ENCODE measurements at regions not wholly inside any gene's neighbourhood (a gene's known extent, or its start where the extent isn't known, plus 50 kb on each side); places are given as distances from the start of the nearest gene placed in this dataset.

- DNase-seq (ENCODE audit: low read depth), result no peak
Measured at GRCh38 chr18:7288544-7288943, 57.7 kb downstream of the LRRC30 start.

DNA sequence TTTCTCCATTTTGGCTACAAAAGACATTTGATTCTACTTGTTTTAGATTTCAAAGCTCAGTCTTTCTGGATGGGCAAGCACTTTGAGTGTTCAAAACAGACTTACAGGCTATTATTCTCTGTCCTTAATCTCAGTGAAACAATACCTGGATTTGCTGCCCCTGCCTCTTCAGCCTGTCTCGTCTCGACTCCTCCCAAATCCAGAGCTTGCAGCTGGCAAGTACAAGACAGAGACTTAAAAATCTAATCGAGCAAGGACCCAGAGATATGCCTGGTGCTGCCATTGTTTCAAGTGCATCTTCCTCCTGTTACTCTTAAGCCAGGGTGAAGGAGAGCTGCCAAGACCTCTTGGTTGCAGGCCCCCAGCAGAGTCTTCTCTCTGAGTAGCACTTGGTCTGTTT lies 59.2 kb downstream of the LRRC30 start:
- DNase-seq (ENCODE audit: low read depth), result no peak

- DNase-seq (ENCODE audit: low read depth), result no peak
Measured at GRCh38 chr18:7291046-7291445, 60.2 kb downstream of the LRRC30 start.

DNA sequence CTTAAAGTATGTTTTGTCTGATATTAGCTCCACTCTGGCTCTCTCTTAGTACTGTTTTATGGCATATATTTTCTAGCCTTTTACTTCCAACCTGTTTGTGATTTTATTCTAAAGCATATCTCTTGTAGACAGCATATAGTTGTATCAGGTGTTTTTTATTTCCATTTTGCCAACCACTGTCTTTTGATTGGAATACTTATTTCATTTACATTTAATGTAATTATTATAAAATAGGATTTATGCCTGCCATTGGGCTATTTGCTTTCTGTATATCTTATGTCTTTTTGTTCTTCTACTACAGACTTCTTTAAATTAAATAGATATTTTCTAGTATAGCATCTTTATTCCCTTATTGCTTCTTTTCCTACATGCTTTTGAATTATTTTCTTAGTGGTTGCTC lies 67.3 kb downstream of the LRRC30 start:
- DNase-seq (ENCODE audit: low read depth), result no peak

GRCh38 chr18:7301094-7301493 lies 70.2 kb downstream of the LRRC30 start:
- DNase-seq (ENCODE audit: low read depth), result no peak

DNA sequence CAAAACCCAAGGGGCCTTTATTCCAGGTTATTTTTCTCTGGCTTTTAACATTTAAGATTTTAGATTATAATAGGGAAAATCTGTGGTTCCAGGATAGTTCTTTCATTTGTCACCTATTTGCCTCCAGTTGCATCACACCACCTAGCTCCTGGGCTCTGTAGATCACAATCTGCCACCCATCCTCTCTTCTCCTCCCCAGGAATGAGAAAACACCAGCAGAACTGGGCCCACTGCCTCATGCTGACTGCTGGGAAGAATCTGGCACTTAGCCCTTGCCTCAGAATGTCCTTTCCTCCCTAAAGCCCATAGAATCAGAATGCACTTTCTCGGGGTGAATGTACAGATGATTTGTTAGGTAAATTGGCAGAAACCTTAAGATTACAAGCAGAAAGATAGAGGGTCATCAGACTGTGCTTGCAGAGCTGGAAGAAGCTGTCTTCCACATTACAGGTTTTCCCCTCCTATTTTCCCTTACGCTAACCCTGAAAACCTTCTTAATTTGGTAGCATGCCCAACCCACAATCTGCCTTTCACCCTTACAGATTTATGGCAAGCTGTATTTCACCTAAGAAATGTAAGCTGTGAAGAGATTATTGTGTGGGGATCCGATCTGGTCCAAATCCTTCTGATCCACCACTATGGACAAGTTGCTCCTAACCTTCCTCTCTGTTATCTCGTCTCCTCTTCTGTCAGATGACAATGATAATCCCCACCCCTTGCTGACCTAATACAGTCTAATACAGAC lies 72.6 kb downstream of the LRRC30 start:
- DNase-seq (ENCODE audit: low read depth), result no peak

GRCh38 chr18:7304061-7304370 lies 73.1 kb downstream of the LRRC30 start:
- no peak for DNase-seq (ENCODE audit: low read depth)

DNA sequence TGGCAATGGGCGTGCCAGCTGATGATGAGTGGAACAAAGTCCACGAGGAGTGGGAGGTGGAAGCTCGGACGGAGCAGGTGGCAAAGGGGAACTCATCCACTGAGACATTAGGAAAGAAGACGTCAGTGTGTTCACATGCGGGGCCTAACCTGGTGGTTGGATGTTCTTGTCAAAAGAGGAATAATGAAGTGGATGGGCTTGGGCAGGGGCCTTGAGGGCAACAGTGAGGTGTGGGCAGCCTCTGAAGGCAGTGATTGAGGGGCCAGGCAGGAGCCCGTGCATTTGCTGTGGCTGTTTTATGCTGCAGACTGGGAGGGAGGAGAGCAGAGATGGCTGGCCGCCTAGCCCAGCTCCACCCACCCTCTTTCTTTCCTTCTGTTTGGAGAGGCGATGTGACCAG lies 74.5 kb downstream of the LRRC30 start:
- DNase-seq (ENCODE audit: low read depth), result no peak

DNA sequence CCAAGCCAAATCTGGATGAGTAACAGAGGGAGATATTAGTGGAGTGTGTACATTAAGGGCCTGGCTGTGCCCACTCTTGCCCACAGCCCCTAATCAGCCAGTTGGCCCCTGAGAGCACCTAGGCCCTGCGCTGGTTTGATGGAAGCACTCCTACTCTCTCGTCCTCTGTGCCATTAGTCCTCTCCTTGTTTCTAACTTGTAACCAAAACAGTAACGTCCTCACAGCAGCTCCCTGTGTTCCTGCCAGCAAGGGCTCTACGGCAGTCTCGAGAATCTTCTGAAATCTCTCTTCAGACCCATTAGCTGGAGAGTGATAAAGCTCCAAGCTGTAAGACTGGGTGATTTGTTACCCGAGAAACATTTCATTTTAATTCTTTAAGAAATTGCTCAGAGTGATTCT lies 76.1 kb downstream of the LRRC30 start:
- no peak for DNase-seq (ENCODE audit: low read depth)

DNA sequence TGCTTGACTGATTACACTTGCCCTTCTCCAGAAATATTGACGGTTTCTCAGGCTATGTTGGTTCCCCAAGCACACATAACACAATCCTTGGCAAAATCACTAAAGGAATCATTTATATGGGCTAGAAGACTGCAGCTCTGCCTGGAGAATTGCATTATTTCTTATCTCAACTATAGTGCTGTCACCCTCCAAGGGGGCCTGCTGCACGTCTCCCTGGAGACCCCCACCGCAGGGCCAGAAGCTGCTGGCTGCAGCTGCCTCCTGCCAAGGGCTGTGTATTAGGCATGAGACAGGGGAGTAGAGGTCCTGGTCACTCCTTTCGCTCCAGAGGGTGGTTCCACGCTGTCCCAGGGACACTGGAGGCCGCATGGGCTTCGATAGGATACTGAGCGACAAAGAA lies 76.6 kb downstream of the LRRC30 start:
- DNase-seq (ENCODE audit: low read depth), result no peak

- DNase-seq (ENCODE audit: low read depth), result no peak
Measured at GRCh38 chr18:7317804-7318231, 86.9 kb downstream of the LRRC30 start.

DNA sequence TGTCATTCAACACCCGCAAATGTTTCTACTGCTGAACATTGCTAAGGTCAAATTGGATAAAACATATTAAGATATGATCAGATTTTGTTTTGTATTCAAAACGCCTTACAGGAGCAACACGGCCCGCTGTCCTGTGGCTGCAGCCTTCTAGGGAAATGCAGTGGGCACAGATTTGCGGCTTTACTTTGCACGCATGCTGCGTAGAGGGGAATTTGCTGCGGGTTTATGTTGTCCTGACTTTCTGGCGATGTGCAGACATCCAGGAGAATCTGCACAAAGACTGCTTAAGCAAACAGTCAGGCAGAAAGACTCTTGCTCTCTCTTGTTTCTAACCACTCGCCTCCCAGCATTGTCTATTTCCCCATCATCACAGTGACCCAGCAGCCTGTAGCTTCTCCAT lies 88.3 kb downstream of the LRRC30 start:
- DNase-seq (ENCODE audit: low read depth), result no peak

- no peak for DNase-seq (ENCODE audit: low read depth)
Measured at GRCh38 chr18:7321831-7322230, 90.9 kb downstream of the LRRC30 start.

DNA sequence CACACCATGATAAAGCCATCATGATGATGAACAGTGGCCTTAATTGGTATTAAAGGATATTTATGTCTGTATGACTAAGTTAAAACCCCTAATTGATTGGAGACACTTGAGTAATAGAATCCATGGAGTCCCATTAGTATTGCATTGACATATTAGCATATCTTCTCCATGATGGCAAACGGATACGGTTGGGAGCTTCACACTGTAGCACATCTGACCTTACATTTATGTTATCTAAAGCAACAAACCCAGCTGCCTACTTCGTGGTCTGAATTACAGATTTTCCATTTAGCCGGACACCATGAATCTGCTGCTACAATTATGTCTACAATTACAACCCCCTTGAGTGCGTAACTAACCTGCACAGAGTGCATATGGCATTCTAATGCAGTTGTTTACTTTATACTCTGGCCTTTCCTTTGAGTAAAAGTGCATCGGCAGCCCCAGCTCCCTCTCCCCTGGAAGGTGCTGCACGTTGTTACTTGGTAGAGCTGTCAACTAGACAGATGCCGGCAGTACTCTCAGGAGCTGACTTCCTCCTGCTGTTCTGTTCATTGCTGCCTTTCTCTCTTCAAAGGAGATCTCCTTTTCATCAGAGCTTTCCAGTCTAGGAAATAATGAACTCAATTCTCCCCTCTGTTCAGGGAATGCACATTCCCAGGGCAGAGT lies 92.1 kb downstream of the LRRC30 start:
- DNase-seq (ENCODE audit: low read depth), result no peak

DNA sequence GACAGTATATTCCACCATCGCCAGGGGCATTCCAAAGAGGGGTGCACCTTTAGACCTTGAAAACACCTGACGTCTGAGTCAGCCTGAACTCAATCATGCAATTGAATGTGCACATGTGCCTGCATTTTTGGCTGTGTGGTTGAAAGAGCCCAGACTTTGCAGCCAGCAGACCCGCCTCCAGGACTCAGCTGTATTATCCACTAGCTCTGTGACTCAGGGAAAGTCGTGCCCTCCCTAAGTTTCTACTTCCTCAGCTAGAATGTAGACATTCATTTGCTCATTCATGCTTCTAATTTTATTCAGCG lies 94.2 kb downstream of the LRRC30 start:
- no peak for DNase-seq (ENCODE audit: low read depth)

GRCh38 chr18:7329016-7329415 lies 98.1 kb downstream of the LRRC30 start:
- no peak for DNase-seq (ENCODE audit: low read depth)

GRCh38 chr18:7332452-7332851 lies 101.6 kb downstream of the LRRC30 start:
- DNase-seq (ENCODE audit: low read depth), result no peak

DNA sequence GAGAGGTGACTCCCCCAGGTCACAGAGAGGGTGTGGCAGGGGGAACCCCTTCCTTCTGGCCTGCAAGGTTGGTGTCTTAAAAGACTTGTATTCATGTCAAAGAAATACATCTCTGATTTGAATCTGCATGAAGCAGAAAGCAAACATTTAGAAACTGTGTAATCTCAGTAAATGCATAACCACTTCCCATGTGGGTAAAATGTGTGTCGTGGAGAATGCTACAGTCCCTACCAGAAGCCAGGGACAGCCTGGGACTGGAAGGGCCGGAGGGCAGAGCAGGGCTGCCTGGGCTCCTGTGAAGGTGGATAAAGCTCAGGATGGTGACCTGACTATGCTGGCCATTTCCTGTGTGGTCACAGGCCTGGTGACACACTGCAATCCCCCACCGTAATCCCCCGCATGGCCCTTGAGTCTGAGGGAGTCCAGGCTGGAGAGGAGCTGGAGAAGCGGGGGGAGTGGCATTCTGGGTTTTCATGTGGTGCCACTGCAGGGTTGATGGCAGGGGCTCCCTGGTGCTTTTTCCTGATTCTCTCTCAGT lies 102.2 kb downstream of the LRRC30 start:
- DNase-seq (ENCODE audit: low read depth), result no peak

DNA sequence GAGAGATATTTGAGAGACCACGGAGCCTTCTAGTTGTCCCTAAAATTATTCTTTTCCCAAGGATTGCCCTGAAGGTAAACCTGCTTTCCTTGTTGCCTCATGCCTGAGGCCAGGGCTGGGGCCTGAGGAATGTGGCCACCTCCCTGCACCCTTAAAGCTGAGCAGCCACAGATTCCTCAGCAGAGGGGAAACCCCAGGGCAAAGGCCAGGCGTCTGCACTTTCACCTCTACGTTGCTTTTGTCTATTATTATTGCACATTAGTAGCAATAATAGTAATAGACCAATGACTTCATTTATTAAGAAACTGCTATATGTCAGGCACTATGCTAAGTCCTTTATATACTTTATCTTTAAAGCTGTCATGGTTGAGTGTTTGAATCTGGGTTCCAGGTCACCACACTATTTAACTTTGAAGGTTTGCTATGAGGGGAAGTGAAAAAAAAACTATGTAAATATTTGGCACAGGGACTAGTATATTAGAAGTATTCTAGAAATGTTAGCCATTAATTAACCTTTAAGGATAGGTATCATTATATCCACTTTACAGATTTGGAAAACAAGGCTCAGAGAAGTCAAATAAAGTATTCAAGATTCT lies 104.2 kb downstream of the LRRC30 start:
- DNase-seq (ENCODE audit: low read depth), result no peak

- no peak for DNase-seq (ENCODE audit: low read depth)
Measured at GRCh38 chr18:7336623-7337022, 105.7 kb downstream of the LRRC30 start.

DNA sequence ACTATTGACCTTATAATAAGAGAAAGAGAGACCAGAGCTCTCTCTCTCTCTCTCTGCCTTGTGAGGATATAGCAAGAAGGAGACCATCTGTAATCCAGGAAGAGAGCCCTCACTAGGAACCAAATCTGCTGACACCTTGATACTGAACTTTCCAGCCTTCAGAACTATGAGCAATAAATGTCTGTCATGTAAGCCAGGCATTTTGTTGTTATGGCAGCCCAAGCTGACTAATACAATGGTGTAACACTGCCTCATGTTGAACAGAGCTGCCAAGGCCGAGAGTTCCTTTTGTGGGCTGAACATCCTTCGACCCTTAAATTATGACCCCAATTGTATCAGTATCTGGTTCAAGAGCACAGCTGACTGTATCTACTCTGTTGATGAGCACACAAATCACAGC lies 108.0 kb downstream of the LRRC30 start:
- DNase-seq (ENCODE audit: low read depth), result no peak

GRCh38 chr18:7341581-7342337 lies 110.9 kb downstream of the LRRC30 start:
- DNase-seq (ENCODE audit: low read depth), result no peak
